H1 (cell line): ENCODE measurements at regions not wholly inside any gene's neighbourhood (a gene's known extent, or its start where the extent isn't known, plus 50 kb on each side); places are given as distances from the start of the nearest gene placed in this dataset.

Source experiments
- CTCF ChIA-PET: fragments of 300-600 bp; sonication (Branson Sonifier 250); formaldehyde crosslinking; loops from one replicate; lab custom pipeline; 2021; ENCODE audit not compliant: partially characterized antibody; lab: Charles Lee
- POLR2A ChIA-PET: fragments of 300-600 bp; sonication (Branson Sonifier 250); formaldehyde crosslinking; loops from one replicate; lab custom pipeline; 2021; ENCODE audit warnings: inconsistent platforms; ENCODE audit not compliant: partially characterized antibody; lab: Charles Lee
- DNase-seq, 2 experiments: peaks; one replicate each; pipeline versions ENCODE4 v3.0.0 to v3.0.0-alpha.2; 2010 to 2022; ENCODE audit warnings: low spot score in 2 of 2, low read depth in 1 of 2, mixed read lengths in 1 of 2
- FAIRE-seq: peaks from 2 replicates; lab custom pipeline; 2011; peaks lifted over from hg19 to GRCh38; lab: Jason Lieb, UNC
- H2AFZ ChIP-seq: 2 replicates; pipeline ENCODE4 v1.8.1; 2012; ENCODE audit warnings: low read length, inconsistent platforms
- H2AK5ac ChIP-seq: 2 replicates; pipeline ENCODE4 v1.6.1; 2013; ENCODE audit warnings: low read depth, low read length
- H2BK120ac ChIP-seq: replicated peaks from 2 replicates; pipeline ENCODE3; 2013; ENCODE audit warnings: low read depth, low read length, inconsistent platforms
- H2BK12ac ChIP-seq: 2 replicates; pipeline ENCODE4 v1.6.1; 2013; ENCODE audit warnings: low read depth, low read length
- H2BK15ac ChIP-seq: 2 replicates; pipeline ENCODE4 v1.6.1; 2013; ENCODE audit warnings: low read length
- H2BK20ac ChIP-seq: 2 replicates; pipeline ENCODE4 v1.6.1; 2013; ENCODE audit warnings: low read length
- H2BK5ac ChIP-seq: 2 replicates; pipeline ENCODE4 v1.6.1; 2013; ENCODE audit warnings: low read depth, low read length
- H3K14ac ChIP-seq: 2 replicates; pipeline ENCODE4 v1.6.1; 2013; ENCODE audit warnings: inconsistent platforms; ENCODE audit not compliant: insufficient read length
- H3K18ac ChIP-seq: 2 replicates; pipeline ENCODE4 v1.6.1; 2013; ENCODE audit warnings: low read length; ENCODE audit errors: extremely low read depth
- H3K23ac ChIP-seq: 2 replicates; pipeline ENCODE4 v1.6.1; 2013; ENCODE audit warnings: inconsistent platforms; ENCODE audit not compliant: insufficient read length
- H3K23me2 ChIP-seq: 2 replicates; pipeline ENCODE4 v1.6.1; 2013; ENCODE audit warnings: low read depth, low read length
- H3K27ac ChIP-seq: 2 replicates; pipeline ENCODE4 v1.6.1; 2011; ENCODE audit warnings: low read depth, low read length, inconsistent platforms
- H3K27me3 ChIP-seq, 4 experiments: replicated peaks in 1 of 4; 1 replicate in 1 of 4; 2 replicates in 3 of 4; pipeline versions ENCODE4 v1.6.1 to v1.8.1; 2011 to 2013; ENCODE audit warnings: low read length in 3 of 4, mild to moderate bottlenecking in 3 of 4, inconsistent platforms in 2 of 4, mixed read lengths in 2 of 4, moderate library complexity in 1 of 4; ENCODE audit not compliant: control insufficient read depth in 3 of 4, insufficient read depth in 3 of 4; ENCODE audit errors: extremely low read depth in 1 of 4
- H3K36me3 ChIP-seq, 4 experiments: 2 replicates each; pipeline versions ENCODE4 v1.6.1 to v1.8.1; 2011 to 2013; ENCODE audit warnings: mild to moderate bottlenecking in 4 of 4, low read length in 3 of 4, moderate library complexity in 2 of 4, control low read depth in 1 of 4, inconsistent platforms in 1 of 4; ENCODE audit not compliant: insufficient read depth in 4 of 4, control insufficient read depth in 2 of 4
- H3K4ac ChIP-seq: replicated peaks from 2 replicates; pipeline ENCODE3; 2013; ENCODE audit warnings: low read length, low read depth, mixed read lengths, inconsistent platforms; ENCODE audit not compliant: insufficient read length
- H3K4me1 ChIP-seq, 4 experiments: replicated peaks in 1 of 4; 1 replicate in 1 of 4; 2 replicates in 3 of 4; pipeline versions ENCODE4 v1.6.1 to v1.8.1; 2011 to 2013; ENCODE audit warnings: low read length in 3 of 4, inconsistent platforms in 2 of 4, mixed read lengths in 1 of 4; ENCODE audit not compliant: insufficient read depth in 4 of 4, control insufficient read depth in 3 of 4
- H3K4me2 ChIP-seq, 2 experiments: 2 replicates each; pipeline versions ENCODE4 v1.6.1 to v1.8.1; 2011 to 2013; ENCODE audit warnings: low read depth in 2 of 2, low read length in 2 of 2, control low read depth in 1 of 2, inconsistent platforms in 1 of 2, mild to moderate bottlenecking in 1 of 2; ENCODE audit not compliant: insufficient read depth in 1 of 2
- H3K4me3 ChIP-seq, 4 experiments: fragments of 200-600, 300-600 bp in 1 of 4; sonication (generic), shearing (Covaris generic), sonication (Bioruptor Twin) in 1 of 4; 2 replicates each; pipeline versions ENCODE4 v1.5.1 to v1.8.1; 2011 to 2016; ENCODE audit warnings: low read length in 4 of 4, low read depth in 3 of 4, control low read depth in 2 of 4, inconsistent platforms in 2 of 4, mild to moderate bottlenecking in 2 of 4, mixed read lengths in 1 of 4, moderate library complexity in 1 of 4; ENCODE audit not compliant: insufficient read depth in 2 of 4; ENCODE audit errors: extremely low read depth in 1 of 4
- H3K56ac ChIP-seq: replicated peaks from 2 replicates; pipeline ENCODE3; 2013; ENCODE audit warnings: low read depth, mild to moderate bottlenecking, mixed read lengths, low read length, inconsistent platforms; ENCODE audit not compliant: insufficient read length
- H3K79me1 ChIP-seq: 2 replicates; pipeline ENCODE4 v1.6.1; 2013; ENCODE audit warnings: low read depth, low read length, control low read depth
- H3K79me2 ChIP-seq, 2 experiments: 2 replicates each; pipeline versions ENCODE4 v1.6.1 to v1.8.1; 2012 to 2013; ENCODE audit warnings: low read length in 2 of 2, mild to moderate bottlenecking in 2 of 2, inconsistent platforms in 1 of 2; ENCODE audit not compliant: insufficient read depth in 2 of 2, control insufficient read depth in 1 of 2
- H3K9ac ChIP-seq, 4 experiments: replicated peaks in 1 of 4; 1 replicate in 1 of 4; 2 replicates in 3 of 4; pipeline versions ENCODE4 v1.6.1 to v1.8.1; 2011 to 2013; ENCODE audit warnings: low read depth in 3 of 4, low read length in 3 of 4, control low read depth in 2 of 4, mild to moderate bottlenecking in 2 of 4, moderate library complexity in 2 of 4, inconsistent platforms in 1 of 4; ENCODE audit errors: extremely low read depth in 1 of 4
- H3K9me3 ChIP-seq, 2 experiments: 2 replicates each; pipeline versions ENCODE4 v1.6.1 to v1.8.1; 2012 to 2013; ENCODE audit warnings: mild to moderate bottlenecking in 2 of 2, moderate library complexity in 2 of 2, control low read depth in 1 of 2, inconsistent platforms in 1 of 2, low read depth in 1 of 2, low read length in 1 of 2, mixed read lengths in 1 of 2; ENCODE audit not compliant: insufficient read depth in 2 of 2
- H4K20me1 ChIP-seq, 2 experiments: replicated peaks in 1 of 2; 2 replicates each; pipeline versions ENCODE3 to v1.8.1; 2011 to 2013; ENCODE audit warnings: inconsistent platforms in 2 of 2, low read length in 2 of 2, mild to moderate bottlenecking in 1 of 2; ENCODE audit not compliant: insufficient read depth in 2 of 2, control insufficient read depth in 1 of 2
- H4K5ac ChIP-seq: 2 replicates; pipeline ENCODE4 v1.6.1; 2013; ENCODE audit warnings: low read length, low read depth, mixed read lengths, inconsistent platforms; ENCODE audit not compliant: insufficient read length
- H4K8ac ChIP-seq: 2 replicates; pipeline ENCODE4 v1.8.0; 2013; ENCODE audit warnings: mild to moderate bottlenecking, moderate library complexity, low read length, inconsistent platforms; ENCODE audit not compliant: insufficient read depth; ENCODE audit errors: extremely low read depth
- H4K91ac ChIP-seq: replicated peaks from 2 replicates; pipeline ENCODE3; 2013; ENCODE audit warnings: low read length, mixed read lengths, inconsistent platforms; ENCODE audit not compliant: insufficient read length
- CBX8 ChIP-seq: fragments of 300-800, 300-1000 bp; sonication (generic); IDR thresholded peaks from 2 replicates; pipeline ENCODE4 v1.7.1; 2016; ENCODE audit warnings: low read depth, low read length, borderline replicate concordance
- CTBP2 ChIP-seq: IDR thresholded peaks from 2 replicates; pipeline ENCODE4 v1.7.0; 2011; ENCODE audit warnings: borderline replicate concordance, mild to moderate bottlenecking, moderate library complexity, mixed read lengths, low read length; ENCODE audit not compliant: insufficient read depth, insufficient read length
- KDM1A ChIP-seq: fragments of 200-600, 300-600 bp; sonication (generic); IDR thresholded peaks from 2 replicates; pipeline ENCODE4 v1.7.1; 2016; ENCODE audit warnings: mild to moderate bottlenecking, low read length, borderline replicate concordance
- KDM5A ChIP-seq: fragments of 200-600 bp; IDR thresholded peaks from 2 replicates; pipeline ENCODE4 v1.7.1; 2012; ENCODE audit warnings: mild to moderate bottlenecking, low read length, inconsistent platforms, mixed read lengths
- POU5F1 ChIP-seq: IDR thresholded peaks from 2 replicates; pipeline ENCODE4 v1.6.1; 2011; ENCODE audit warnings: low read depth, mild to moderate bottlenecking, low read length, moderate library complexity
- RXRA ChIP-seq: IDR thresholded peaks from 2 replicates; pipeline ENCODE4 v1.6.1; 2011; ENCODE audit warnings: low read depth, mild to moderate bottlenecking, low read length, moderate library complexity; ENCODE audit not compliant: insufficient read depth
- SP2 ChIP-seq: IDR thresholded peaks from 2 replicates; pipeline ENCODE4 v1.6.1; 2012; ENCODE audit warnings: mild to moderate bottlenecking, low read length, inconsistent platforms
- TAF7 ChIP-seq: optimal IDR thresholded peaks from 2 replicates; pipeline ENCODE3; 2011; ENCODE audit warnings: low read depth, mild to moderate bottlenecking, inconsistent platforms, low read length, moderate library complexity, borderline replicate concordance
- ZNF274 ChIP-seq: IDR thresholded peaks from 2 replicates; pipeline ENCODE4 v1.7.0; 2012; ENCODE audit warnings: low read length, borderline replicate concordance; ENCODE audit errors: extremely low read depth
- WGBS, 2 experiments: shearing (Covaris generic) in 1 of 2; methylation state at CpG; one replicate each; pipeline versions ENCODE4 v1.1.6 to v1.1.7; 2013 to 2015; ENCODE audit warnings: low lambda C conversion rate in 2 of 2, mixed read lengths in 2 of 2, inconsistent platforms in 1 of 2, low coverage in 1 of 2, missing lambda C conversion rate in 1 of 2; ENCODE audit not compliant: insufficient replicate concordance in 2 of 2, insufficient coverage in 1 of 2, insufficient read length in 1 of 2; ENCODE audit errors: extremely low coverage in 1 of 2, missing lambda C conversion rate in 1 of 2; 5-methylcytosine and 5-hydroxymethylcytosine counted together

- no peak overlapping the region for H3K14ac ChIP-seq
Observed at GRCh38 chrX:106302304-106302703, 134.2 kb downstream of the PWWP3B start.

More at GRCh38 chrX:106302304-106302703, 134.2 kb downstream of the PWWP3B start:
- no peak overlapping the region for H2BK15ac ChIP-seq
- H3K4ac ChIP-seq: no peak overlapping the region
- H3K4me1 ChIP-seq: no peaks in the 10 kb centered on the region
- H3K18ac ChIP-seq: no peak overlapping the region
- H2AK5ac ChIP-seq: no peak overlapping the region
- H3K79me2 ChIP-seq: no peaks in the 10 kb centered on the region
- no peak for DNase-seq
- no peaks in the 10 kb centered on the region for H4K20me1 ChIP-seq
- H4K8ac ChIP-seq: no peak overlapping the region
- no peak overlapping the region for H3K23ac ChIP-seq
- no peak overlapping the region for H3K4me3 ChIP-seq
- H4K91ac ChIP-seq: no peak overlapping the region
- no peaks in the 10 kb centered on the region for H3K36me3 ChIP-seq
- POLR2A ChIA-PET: no interaction called here
- no peaks in the 10 kb centered on the region for H3K27me3 ChIP-seq
- no peak overlapping the region for H3K4me2 ChIP-seq
- FAIRE-seq: no peak
- H3K23me2 ChIP-seq: no peaks in the 10 kb centered on the region
- 88% methylated on average over 2 of the region's 2 CpGs; no CpG with 5 or more reads in 1 of the 2 experiments for WGBS, 2 experiments
- no peak overlapping the region for H3K27ac ChIP-seq
- TF ChIP-seq CTBP2 (no peak), KDM1A (no peak), POU5F1 (no peak), CBX8 (no peak), ZNF274 (no peak), SP2 (no peak), RXRA (no peak), TAF7 (no peak), KDM5A (no peak)
- no peaks in the 10 kb centered on the region for H3K79me1 ChIP-seq
- CTCF ChIA-PET: no interaction called here
- peaks cover 4 to 5% of the 10 kb centered on the region in 2 experiments; a peak in 2 of 4 replicates for H3K9me3 ChIP-seq
- H4K5ac ChIP-seq: no peak overlapping the region
- H2BK120ac ChIP-seq: no peak overlapping the region
- no peak overlapping the region for H2BK20ac ChIP-seq
- no peak overlapping the region for H2AFZ ChIP-seq
- no peak overlapping the region for H3K9ac ChIP-seq
- H2BK5ac ChIP-seq: no peak overlapping the region
- no peak overlapping the region for H3K56ac ChIP-seq
- H2BK12ac ChIP-seq: no peak overlapping the region
